GM19438 (cell line): ENCODE measurements at regions not wholly inside any gene's neighbourhood (a gene's known extent, or its start where the extent isn't known, plus 50 kb on each side); places are given as distances from the start of the nearest gene placed in this dataset.
"Not testable (repeated sequence)": the region's sequence is repeated elsewhere in the genome, so short reads cannot be mapped to it uniquely, and the experiment has no call there.

Experiments
- ATAC-seq: cut with Tn5 transposase; IDR thresholded peaks from one replicate; pipeline ENCODE4 v1.9.1; 2021; ENCODE audit warnings: low read depth; ENCODE audit not compliant: unreplicated experiment

DNA sequence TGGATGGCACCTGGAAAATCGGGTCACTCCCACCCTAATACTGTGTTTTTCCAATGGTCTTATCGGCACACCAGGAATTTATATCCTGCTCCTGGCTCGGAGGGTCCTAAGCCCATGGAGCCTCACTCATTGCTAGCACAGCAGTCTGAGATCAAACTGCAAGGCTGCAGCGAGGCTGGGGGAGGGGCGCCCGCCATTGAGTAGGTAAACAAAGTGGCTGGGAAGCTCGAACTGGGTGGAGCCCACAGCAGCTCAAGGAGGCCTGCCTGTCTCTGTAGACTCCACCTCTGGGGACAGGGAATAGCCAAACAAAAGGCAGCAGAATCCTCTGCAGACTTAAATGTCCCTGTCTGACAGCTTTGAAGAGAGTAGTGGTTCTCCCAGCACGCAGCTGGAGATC lies 607.0 kb downstream of the LMO7 start:
- not testable (repeated sequence) for ATAC-seq

DNA sequence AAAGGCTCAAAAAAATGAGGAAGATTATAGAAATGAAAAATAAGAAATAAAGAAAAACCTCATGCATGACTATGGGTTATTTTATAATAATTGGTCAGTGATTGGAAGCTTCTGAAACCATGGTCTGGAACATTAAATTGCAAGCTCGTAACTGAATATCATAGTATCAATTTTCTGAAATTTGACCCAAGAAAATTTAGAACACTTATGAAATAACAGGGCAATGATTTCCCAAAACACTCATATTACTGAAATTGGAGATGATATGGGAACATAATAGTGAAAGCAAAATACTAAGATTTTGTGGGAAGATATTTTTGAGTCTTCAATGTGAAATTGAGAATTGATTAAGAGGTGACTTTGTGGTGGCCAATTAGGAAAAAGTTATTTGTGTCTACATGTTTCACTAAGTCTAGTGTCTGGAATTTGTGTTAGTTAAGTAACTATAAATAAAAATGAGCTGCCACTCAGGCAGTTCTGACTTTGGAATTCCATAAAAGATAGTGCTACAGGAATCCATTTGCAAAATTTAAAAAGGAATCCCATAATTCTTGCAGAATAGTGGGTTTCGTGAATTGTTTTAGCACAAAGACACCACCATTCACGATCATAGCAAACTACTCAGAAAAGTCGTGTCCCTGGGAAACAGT lies 603.0 kb downstream of the LMO7 start:
- ATAC-seq: no peak

DNA sequence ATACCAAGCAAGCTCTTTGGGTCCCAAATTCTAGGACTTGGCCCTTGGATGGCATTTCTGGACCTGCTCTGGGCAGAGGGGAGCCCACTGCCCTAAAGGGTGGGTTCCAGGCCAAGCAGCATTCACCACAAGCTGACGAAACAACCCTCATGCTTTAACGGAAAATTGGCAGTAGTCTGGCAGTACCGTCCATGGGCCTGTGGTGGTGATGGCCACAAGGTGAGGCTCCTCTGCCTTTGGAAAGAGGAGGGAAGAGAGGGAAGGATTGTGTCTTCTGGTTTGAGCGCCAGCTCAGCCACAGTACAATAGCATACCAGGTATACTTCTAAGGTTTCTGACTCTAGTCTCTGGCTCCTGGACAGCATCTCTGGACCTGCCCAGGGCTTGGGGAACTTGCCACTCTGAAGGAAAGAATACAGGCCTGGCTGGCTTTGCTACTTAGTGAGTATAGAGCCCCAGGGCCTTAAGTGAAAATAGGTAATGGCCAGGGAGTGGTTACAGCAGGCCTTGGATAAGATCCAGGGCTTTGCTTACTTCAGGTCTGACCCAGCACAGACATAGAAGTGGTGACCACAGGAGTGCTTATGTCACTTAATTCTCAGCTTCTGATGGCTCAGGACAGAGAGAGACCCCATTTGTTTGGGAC lies 595.5 kb downstream of the LMO7 start:
- ATAC-seq: no peak

DNA sequence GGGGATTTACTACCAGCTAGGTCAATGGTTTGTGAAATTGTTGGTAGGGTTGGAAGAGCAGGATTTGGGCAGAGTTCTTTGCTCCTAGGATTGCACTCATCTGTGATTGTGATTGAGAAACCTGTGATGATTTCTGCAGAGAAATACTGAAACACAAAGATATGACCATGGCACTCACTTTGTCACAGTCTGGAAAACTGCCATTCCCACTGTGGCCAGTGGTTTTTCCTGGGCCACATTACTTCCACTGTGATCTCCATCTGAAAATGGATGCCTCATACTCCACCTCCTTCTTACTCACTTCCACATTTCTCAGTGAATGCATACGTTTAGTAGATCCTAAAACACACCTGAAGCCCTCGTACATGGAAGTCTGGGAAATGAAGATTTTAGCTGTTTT lies 593.2 kb downstream of the LMO7 start:
- ATAC-seq: no peak

DNA sequence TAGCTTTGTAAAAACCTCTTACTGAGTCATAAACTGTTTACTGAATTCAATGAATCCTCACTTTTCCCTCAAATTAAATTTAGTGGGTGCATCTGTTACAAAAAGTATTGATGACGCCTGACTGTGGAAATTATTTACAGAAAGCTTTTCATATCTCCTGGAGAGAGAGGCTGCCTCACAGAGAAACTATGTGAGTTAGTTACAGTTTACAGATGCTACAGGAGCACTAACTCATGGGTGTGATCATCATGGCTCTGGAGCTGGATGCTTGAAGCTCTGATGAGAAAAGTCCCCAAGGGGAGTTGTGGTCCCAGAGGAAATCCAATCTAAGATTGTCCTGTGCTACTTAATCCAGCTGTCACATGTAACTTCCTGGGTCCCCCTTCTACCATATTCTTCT lies 590.8 kb downstream of the LMO7 start:
- ATAC-seq: no peak

DNA sequence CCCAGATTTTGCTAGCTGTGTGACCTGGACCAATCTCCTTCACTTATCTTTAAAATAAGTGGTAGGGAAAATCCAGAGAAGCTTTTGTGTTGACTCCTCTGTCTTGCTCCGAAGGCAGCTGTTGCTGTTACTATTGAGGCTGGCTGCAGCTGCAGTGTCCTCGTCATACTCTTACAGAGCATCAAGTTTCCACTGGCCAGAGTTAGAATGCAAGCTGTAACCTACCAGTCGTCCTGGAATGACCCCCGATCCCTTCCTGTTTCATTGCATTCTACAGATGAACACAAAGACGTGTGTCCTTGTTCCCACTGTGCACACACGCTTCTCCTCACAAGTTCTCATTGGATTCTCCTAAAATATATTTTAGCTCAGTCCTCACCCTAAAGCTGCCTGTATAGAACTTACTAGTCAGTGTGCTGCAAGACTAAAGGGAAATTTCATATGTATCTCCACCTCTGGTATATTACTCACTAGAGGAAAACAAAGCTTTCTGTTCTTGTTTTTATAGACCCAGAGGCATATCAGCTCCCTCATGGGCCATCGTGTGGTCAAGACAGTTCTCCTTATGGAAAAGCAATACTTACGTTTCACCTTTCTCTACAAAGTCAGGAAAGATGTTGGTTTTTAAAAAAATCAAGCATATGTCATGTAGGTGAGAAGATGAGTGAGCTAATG lies 589.8 kb downstream of the LMO7 start:
- no peak for ATAC-seq

DNA sequence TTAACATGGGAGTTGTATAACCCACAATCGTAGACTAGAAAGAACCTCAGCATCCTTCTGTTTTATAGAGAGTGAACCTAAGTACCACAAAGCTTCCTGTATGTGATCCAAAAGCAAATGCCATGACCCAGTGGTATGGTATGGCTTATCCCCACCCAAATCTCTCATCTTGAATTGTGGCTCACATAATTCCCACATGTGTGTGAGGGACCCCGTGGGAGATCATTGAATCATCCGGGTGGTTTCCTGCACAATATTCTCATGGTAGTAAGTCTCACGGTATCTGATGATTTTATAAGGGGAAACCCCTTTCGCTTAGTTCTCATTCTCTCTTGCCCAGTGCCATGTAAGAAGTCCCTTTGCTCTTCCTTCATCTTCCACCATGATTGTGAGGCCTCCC lies 587.9 kb downstream of the LMO7 start:
- ATAC-seq: no peak

DNA sequence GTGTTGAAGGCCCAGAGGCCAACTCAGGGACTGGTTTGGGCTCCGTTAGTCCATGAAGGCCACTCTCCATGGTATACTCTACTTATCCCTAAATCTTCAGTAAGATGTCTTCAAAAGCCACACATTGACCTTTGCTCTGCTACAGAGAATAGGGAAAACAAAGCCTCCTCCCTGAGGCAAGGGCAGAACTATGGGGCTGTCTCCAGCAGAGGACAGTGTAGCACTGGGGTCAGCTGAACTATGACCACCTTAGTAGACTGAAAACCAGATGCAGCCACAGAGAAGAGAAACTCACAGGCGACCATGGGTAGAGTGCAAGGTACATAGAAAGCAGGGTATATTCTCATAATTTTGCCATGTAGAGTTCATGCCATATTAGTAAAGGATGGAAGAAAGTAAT lies 587.4 kb downstream of the LMO7 start:
- ATAC-seq: no peak

DNA sequence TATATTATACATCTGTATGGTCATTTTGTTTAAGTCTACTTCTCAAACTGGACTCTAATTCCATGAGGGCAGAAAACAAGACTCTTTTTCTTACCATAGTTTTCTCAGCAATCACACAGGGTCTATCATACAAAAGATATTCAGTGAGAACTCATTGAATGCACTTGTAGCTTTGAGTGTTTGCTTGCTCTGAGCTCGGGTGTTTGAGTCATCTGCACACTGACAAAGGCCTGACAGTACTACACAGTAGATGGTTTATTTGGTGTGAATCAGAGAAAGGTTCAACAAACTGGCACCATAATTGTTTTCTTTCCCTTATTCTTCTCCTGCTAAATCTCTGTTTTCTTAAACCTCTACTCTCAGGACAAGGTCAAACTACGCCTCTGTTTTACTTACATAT lies 586.4 kb downstream of the LMO7 start:
- ATAC-seq: no peak

DNA sequence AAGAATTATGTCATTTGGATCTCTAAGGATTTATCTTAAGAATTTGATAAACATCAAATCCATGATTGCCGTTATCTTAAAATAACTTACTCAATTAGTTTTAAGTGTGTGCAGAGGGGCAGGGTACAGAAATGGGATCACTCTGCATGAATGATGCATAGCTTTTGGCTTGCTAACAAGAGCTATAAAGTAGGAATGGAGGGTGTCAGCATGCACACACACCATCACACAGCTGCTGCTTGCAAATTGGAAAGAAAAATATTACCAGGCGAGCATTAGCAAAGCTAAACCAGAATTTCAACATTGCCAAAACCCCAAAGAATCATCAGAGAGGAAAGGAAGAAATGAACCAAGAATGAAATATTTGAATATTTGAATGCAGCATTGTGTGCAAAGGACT lies 580.6 kb downstream of the LMO7 start:
- ATAC-seq: no peak

DNA sequence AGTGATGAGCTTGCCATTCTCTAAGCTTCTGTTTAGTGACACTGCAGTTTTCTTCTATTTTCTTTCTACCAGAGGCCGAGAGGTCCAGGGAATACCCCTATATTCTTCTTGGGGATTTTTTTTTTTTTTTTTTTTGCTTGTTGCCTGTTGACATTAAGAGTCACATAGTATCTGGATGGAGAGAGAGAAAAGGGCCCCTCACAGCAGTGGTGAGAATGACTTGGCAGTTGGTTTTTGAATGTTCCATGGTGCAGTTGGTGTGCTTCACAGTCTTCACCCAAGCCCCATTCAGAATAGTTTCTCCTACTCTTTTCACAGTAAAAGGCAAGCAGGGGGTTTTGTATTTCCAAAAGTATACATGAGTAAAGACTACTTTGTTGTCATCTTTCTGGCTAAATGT lies 577.9 kb downstream of the LMO7 start:
- ATAC-seq: no peak

DNA sequence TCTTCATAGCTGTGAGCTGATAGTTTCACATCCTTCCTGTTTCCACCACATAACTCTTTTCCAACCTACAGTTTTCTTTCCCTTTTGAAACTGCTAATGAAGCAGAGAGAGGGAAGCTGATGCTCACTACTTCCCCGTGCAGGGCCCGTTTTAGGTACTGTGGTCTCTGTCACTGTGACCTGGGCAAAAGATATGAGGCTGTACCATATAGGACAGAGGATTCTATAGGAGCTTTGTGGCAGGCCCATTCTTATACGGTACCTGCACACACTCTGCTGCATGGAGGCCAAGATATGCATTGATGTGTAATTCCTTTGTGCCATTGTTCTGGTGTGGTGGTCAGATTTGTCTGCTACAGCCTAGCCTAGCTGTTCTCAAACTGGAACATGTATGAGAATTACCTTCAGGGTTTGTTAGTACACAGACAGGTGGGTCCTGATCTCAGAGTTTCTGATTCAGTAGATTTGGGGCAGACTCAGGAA lies 577.3 kb downstream of the LMO7 start:
- ATAC-seq: peak; percentile 52

DNA sequence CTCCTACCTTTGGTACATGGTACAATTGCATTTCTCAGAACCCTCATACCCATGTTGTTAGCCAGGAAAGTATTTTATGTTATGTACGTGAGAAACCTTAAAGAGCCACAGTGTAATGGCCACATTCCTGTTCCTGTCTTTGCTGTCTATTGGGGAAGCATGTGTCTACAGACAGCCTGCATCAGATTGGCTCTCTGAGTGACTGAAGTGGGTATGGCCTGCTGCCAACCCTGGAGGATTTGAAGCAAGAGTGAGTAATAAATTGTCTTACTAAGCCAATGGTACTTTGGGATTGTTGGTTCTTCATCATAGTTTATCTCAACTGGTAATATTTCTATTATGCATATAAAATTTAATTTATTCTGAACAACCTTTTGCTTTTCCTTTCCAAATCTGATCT lies 574.1 kb downstream of the LMO7 start:
- ATAC-seq: no peak

DNA sequence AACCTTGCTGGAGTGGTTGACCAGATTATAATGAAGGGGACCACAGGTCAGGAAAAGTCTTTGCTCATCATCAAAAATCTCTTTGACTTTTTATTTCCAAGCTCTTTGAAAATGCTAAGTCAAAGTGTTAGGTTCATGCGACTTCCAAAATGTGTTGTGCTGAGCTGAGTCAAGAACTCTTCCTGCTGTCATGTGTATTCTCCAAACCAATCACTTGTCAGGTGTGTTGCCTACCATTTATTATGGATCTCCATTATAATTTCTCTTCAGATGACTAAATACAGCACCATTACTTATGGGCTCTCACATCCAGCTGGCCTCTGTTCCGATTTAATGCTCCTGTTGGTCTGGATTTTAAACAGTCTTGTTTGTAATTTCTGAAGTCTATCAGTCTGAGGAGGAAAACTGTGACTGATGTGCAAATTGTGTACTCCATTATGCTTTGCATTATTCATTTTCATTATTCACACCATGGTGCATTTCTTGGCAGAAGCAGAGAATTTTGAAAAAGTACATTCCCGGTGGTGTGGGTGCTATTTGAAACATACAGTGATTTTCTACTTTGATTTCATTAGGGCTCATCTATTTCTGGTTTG lies 562.5 kb downstream of the LMO7 start:
- ATAC-seq: no peak

DNA sequence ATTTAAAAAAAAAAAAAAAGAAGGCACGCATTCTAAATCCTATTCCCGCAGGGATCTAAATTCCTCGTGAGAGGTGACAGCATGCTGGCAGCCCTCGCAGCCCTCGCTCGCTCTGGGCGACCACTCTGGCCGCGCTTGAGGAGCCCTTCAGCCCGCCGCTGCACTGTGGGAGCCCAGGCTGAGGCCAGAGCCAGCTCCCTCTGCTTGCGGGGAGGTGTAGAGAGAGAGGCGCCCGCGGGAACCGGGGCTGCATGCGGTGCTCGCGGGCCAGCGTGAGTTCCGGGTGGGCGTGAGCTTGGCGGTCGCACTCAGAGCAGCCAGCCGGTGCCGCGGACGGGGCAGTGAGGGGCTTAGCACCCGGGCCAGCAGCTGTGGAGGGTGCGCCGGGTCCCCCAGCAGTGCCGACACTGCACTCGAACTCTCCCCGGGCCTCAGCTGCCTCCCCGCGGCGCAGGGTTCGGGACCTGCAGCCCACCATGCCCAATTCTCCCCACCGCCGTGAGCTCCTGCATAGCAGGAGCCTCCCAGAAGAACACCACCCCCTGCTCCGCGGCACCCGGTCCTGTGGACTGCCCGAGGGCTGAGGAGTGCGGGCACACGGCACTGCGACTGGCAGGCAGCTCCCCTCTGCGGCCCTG lies 553.9 kb downstream of the LMO7 start:
- ATAC-seq: no peak

DNA sequence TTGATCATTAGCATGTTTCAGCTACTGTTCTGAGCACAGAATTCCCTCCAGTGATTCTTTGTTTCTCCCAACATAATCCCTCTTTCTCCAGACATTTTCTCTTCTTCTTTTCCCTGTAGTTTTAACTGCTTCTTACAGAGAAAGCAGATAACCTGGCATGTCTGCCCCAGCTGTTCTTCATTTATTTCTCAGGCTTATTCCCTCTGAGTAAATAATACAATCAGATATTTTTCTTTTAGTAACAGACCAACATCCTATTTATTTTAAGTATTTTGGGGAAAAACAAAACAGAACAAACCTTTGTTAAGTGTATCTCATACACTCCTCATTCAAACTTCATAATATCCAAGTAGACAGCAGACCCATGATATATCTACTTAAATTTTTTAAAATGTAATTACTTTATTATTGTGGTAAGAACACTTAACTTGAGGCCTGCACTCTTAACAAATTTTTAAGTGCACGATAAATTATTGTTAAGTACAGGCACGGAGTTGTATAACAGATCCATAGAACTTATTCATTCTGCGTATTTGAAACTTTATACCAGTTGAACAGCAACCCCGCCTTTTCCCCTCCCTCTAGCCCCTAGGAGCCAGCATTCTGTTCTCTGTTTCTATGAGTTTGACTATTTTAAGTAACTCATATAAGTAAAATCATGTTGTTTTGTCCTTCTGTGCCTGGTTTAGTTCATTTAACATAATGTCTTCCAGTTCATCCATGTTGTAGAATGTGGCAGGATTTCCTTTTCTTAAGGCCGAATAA lies 540.0 kb downstream of the LMO7 start:
- ATAC-seq: no peak

DNA sequence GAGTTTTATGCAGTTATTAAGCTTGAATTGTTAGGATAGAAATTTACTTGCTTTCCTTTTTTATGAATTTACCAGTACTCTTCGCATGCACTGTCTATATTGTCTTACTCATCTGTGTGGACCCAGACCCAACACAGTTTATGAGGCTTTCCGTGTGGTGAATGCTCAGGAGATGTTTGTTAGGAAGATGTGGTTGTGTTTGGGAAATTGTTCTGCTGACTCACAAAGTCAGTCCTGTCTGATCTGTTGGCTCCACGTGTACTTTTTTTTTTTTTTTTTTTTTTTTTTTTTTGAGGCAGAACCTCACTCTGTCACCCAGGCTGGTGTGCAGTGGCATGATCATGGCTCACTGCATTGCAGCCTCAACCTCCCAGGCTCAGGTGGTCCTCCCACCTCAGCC lies 532.5 kb downstream of the LMO7 start:
- no peak for ATAC-seq

DNA sequence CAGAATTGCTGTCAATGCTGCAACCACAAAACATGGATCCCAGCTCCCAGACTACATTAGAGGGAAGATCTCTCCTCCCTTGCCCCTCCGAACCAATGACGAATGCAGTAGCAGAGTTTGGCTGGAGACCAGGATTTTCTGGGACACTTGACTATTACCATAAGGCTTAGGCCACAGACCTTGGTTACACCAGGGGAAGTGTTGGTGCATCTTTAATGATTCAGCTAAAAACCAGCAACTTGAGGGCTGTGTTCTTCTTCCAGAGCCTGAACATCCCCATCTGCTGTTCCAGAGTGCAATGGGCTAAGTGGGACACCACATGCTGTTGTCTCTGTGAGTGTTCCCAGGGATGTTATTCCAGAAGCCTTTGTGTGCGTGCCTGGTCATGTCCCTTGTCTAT lies 528.2 kb downstream of the LMO7 start:
- no peak for ATAC-seq

DNA sequence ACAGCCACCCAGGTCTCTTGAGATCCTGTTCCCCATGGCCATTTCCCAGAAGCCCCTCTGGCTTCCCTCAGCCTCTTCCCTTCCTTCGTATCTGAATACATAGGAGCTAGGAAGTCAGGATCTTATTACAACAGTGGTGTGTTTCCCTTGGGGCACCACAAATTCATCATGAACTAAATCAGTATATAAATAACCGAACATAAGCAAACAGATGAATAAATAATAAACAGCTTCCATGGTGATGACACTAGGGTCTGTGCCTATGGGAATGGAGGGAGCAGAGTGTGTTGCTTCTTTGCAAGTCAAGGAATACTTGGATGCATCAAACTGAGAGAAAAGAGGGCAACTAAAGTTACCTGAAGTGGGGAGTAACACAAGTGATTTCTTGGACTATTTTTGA lies 527.6 kb downstream of the LMO7 start:
- no peak for ATAC-seq
